AG04449 (cell line): ENCODE measurements at regions not wholly inside any gene's neighbourhood (a gene's known extent, or its start where the extent isn't known, plus 50 kb on each side); places are given as distances from the start of the nearest gene placed in this dataset.

Experiments used
- CTCF ChIA-PET: fragments of 350-600 bp; formaldehyde crosslinking; extraction: SDS; loops from one replicate; lab custom pipeline; 2021; ENCODE audit warnings: antibody characterized with exemption; lab: Yijun Ruan, JAX
- POLR2A ChIA-PET: fragments of 400-600, 350-600 bp; formaldehyde crosslinking; extraction: SDS; loops from one replicate; lab custom pipeline; 2020; ENCODE audit warnings: antibody characterized with exemption, inconsistent platforms; lab: Yijun Ruan, JAX
- DNase-seq: peaks from one replicate; pipeline ENCODE4 v3.0.0-alpha.2; 2010; ENCODE audit warnings: low read depth, low spot score
- H3K4me3 ChIP-seq: 2 replicates; pipeline ENCODE4 v1.5.1; 2011; ENCODE audit warnings: low read depth, mild to moderate bottlenecking, control low read depth, low read length
- TF ChIP-seq, protein P1 (sequence below): IDR thresholded peaks from one replicate; pipeline ENCODE4 v1.5.1; 2011; ENCODE audit warnings: mild to moderate bottlenecking, moderate library complexity, low read length, control low read depth, inconsistent platforms; ENCODE audit not compliant: insufficient read depth; ENCODE audit errors: missing control alignments

GRCh38 chr1:30274976-30275621, 448.3 kb downstream of the MATN1 start:
- TF ChIP-seq, protein P1, sequence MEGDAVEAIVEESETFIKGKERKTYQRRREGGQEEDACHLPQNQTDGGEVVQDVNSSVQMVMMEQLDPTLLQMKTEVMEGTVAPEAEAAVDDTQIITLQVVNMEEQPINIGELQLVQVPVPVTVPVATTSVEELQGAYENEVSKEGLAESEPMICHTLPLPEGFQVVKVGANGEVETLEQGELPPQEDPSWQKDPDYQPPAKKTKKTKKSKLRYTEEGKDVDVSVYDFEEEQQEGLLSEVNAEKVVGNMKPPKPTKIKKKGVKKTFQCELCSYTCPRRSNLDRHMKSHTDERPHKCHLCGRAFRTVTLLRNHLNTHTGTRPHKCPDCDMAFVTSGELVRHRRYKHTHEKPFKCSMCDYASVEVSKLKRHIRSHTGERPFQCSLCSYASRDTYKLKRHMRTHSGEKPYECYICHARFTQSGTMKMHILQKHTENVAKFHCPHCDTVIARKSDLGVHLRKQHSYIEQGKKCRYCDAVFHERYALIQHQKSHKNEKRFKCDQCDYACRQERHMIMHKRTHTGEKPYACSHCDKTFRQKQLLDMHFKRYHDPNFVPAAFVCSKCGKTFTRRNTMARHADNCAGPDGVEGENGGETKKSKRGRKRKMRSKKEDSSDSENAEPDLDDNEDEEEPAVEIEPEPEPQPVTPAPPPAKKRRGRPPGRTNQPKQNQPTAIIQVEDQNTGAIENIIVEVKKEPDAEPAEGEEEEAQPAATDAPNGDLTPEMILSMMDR: no peak
- POLR2A ChIA-PET: no interaction called here
- no peak for DNase-seq
- H3K4me3 ChIP-seq: no peak overlapping the region
- CTCF ChIA-PET: no interaction called here

GRCh38 chr1:30274173-30274970, 449.0 kb downstream of the MATN1 start:
- ChIA-PET POLR2A (no interaction called here), CTCF (interaction anchor here (1.2 kb wide), 1 partner anchor 106 kb away, joined by 4 read pairs; no protein-coding TSS in a partner anchor)
- DNase-seq: no peak
- TF ChIP-seq, protein P1: no peak
- no peak overlapping the region for H3K4me3 ChIP-seq

DNA sequence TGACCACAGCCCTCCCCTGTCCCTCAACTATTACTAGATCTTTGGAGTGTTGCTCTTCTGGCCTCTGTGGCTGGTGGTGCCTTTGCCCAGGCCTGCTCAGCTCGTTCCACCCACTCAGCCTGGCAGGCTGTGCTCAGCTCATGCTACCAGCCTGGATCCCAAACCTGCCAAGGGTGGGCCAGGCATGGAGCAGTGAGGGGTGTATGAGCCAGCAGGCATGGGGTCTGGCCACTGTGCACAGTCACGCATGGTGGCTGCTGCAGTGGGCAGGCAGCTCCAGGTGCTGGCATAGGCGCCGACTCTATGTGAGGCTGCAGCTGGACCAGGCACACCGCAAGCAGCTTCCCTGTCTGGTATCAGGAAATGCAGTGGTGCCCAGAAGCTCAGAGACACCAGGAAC, 449.9 kb downstream of the MATN1 start:
- H3K4me3 ChIP-seq: no peak overlapping the region
- ChIA-PET CTCF (interaction anchor here (1.2 kb wide), 1 partner anchor 106 kb away, joined by 4 read pairs; no protein-coding TSS in a partner anchor), POLR2A (no interaction called here)
- TF ChIP-seq, protein P1: no peak
- DNase-seq: no peak

DNA sequence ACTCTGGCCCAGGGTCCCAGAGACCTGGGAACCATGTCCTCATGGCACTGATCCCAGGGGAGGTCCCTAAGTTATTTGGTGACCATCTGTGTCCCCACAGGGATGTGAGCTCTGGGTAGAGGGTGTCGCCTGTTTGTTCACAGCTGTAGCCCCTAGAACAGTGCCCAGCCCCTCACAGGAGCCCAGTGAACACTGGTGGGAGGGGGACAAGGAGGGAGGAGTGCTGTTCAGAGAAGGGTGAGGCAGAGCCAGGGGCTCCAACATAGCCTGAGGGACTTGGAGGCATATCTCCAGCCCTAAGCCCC, 450.4 kb downstream of the MATN1 start:
- TF ChIP-seq, protein P1: no peak
- DNase-seq: no peak
- POLR2A ChIA-PET: no interaction called here
- H3K4me3 ChIP-seq: no peak overlapping the region
- CTCF ChIA-PET: no interaction called here

DNA sequence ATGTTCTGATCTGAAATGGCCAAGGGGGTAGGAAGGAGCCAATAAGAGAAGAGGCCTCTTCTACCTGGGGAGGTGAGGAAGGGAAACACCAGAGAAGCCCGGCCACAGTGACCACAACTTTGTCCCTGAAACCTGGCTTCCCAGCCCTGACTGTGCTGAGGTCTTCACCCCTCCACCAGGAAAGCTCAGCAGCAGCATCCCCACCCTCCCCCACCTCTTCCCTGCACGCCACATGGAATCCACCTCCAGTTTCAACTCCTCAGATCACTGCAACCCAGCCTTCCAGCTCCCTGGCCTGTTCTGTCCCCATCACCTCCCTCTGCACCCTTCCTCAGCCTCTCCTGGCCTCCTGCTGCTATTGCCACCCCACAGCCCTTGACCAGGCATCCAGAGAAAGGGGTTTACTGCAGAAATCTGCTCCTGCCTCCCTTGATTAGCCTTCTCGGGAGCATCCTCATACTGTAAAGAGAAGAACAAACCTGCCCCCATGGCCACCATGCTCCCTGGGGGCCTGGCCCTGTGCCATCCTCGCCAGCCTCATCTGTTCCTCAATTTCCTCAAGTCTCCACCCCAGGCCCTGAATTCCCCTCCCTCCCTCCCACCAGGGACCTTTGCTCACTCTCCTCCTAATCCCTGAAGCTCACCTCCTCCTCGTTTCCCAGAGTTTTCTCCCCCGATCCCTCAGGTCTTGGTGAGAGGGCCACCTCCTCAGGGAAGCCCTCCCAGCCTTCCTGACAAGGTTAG, 450.9 kb downstream of the MATN1 start:
- ChIA-PET CTCF (no interaction called here), POLR2A (no interaction called here)
- DNase-seq: no peak
- TF ChIP-seq, protein P1: no peak
- no peak overlapping the region for H3K4me3 ChIP-seq
